ENCODE measurements at regions not wholly inside any gene's neighbourhood (a gene's known extent, or its start where the extent isn't known, plus 50 kb on each side); places are given as distances from the start of the nearest gene placed in this dataset.

- H3K4me1 Mint-ChIP-seq (ENCODE audit: low read depth), result no peaks in the 10 kb centered on the region
- no peaks in the 10 kb centered on the region for H3K36me3 Mint-ChIP-seq (ENCODE audit: low read depth)
- no peaks in the 10 kb centered on the region for H3K9me3 Mint-ChIP-seq
- no peak overlapping the region for H3K4me3 Mint-ChIP-seq
- H3K27ac Mint-ChIP-seq, result no peak overlapping the region
- no peaks in the 10 kb centered on the region for H3K27me3 Mint-ChIP-seq (ENCODE audit: low read depth)
Observed at GRCh38 chr5:2260211-2261003, 377.7 kb upstream of the IRX4 start.

- Mint-ChIP-seq H3K9me3 (no peaks in the 10 kb centered on the region), H3K36me3 (ENCODE audit: low read depth) (no peaks in the 10 kb centered on the region), H3K4me3 (no peak overlapping the region), H3K4me1 (ENCODE audit: low read depth) (no peaks in the 10 kb centered on the region), H3K27ac (no peak overlapping the region), H3K27me3 (ENCODE audit: low read depth) (no peaks in the 10 kb centered on the region)
Observed at GRCh38 chr5:2259494-2260107, 376.9 kb upstream of the IRX4 start.

DNA sequence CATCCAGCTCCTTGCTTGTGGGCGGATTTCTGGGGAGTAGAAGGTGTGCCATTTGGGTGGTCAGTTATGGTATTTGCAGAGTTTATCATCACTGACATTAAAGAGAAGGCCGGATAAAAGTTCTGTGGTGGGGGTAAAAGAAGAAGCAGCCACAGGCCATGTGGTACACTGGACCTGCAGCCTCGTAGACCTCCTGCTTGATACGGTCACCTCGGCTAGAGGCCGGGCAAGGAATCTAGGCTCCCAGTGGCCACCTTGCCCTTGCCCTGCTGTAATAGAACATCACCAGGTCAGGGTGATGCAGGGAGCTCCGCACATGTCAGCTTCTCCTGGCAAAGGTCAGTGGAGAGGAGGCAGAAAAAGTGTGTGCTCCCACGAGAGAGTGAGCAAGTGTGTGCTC, 376.1 kb upstream of the IRX4 start:
- H3K9me3 Mint-ChIP-seq, result no peaks in the 10 kb centered on the region
- H3K4me3 Mint-ChIP-seq, result no peak overlapping the region
- no peaks in the 10 kb centered on the region for H3K36me3 Mint-ChIP-seq (ENCODE audit: low read depth)
- no peak overlapping the region for H3K27ac Mint-ChIP-seq
- H3K27me3 Mint-ChIP-seq (ENCODE audit: low read depth), result no peaks in the 10 kb centered on the region
- no peaks in the 10 kb centered on the region for H3K4me1 Mint-ChIP-seq (ENCODE audit: low read depth)

GRCh38 chr5:2257326-2258244, 374.9 kb upstream of the IRX4 start:
- no peak overlapping the region for H3K4me3 Mint-ChIP-seq
- no peaks in the 10 kb centered on the region for H3K4me1 Mint-ChIP-seq (ENCODE audit: low read depth)
- no peak overlapping the region for H3K27ac Mint-ChIP-seq
- no peaks in the 10 kb centered on the region for H3K27me3 Mint-ChIP-seq (ENCODE audit: low read depth)
- H3K9me3 Mint-ChIP-seq, result no peaks in the 10 kb centered on the region
- no peaks in the 10 kb centered on the region for H3K36me3 Mint-ChIP-seq (ENCODE audit: low read depth)

DNA sequence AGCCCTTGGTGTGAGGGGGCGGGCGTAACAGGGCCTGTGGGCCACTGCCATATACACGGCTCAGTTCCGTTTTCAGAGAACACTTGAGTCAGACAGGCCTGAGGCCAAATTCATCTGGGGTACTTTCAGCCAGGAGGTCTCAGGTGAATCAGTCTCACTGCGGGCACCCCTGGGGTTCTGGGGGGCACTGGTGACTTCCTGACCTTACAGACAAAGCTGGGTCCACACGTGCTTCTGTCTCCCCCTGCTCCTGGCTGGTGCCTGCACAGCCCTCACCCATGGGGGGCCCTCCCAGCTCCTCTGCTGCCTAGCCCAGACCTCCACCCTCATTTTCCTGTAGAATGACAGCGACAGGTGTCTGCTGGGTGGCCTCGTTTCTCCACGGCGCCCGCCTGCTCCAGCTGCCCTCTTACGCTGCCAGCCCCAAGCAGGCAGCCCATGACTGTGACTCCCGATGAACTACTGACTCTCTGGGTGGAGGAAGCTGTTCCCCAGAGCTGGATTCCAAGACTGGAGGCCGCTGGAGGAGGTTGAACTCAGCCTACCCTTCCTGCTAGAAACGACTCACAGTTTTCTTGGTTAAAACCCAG, 374.1 kb upstream of the IRX4 start:
- H3K9me3 Mint-ChIP-seq, result no peaks in the 10 kb centered on the region
- H3K27ac Mint-ChIP-seq, result no peak overlapping the region
- no peaks in the 10 kb centered on the region for H3K36me3 Mint-ChIP-seq (ENCODE audit: low read depth)
- no peak overlapping the region for H3K4me3 Mint-ChIP-seq
- no peaks in the 10 kb centered on the region for H3K4me1 Mint-ChIP-seq (ENCODE audit: low read depth)
- no peaks in the 10 kb centered on the region for H3K27me3 Mint-ChIP-seq (ENCODE audit: low read depth)

- no peaks in the 10 kb centered on the region for H3K9me3 Mint-ChIP-seq
- no peak overlapping the region for H3K27ac Mint-ChIP-seq
- H3K4me1 Mint-ChIP-seq (ENCODE audit: low read depth), result no peaks in the 10 kb centered on the region
- no peaks in the 10 kb centered on the region for H3K27me3 Mint-ChIP-seq (ENCODE audit: low read depth)
- no peak overlapping the region for H3K4me3 Mint-ChIP-seq
- no peaks in the 10 kb centered on the region for H3K36me3 Mint-ChIP-seq (ENCODE audit: low read depth)
Observed at GRCh38 chr5:2255915-2256690, 373.4 kb upstream of the IRX4 start.

DNA sequence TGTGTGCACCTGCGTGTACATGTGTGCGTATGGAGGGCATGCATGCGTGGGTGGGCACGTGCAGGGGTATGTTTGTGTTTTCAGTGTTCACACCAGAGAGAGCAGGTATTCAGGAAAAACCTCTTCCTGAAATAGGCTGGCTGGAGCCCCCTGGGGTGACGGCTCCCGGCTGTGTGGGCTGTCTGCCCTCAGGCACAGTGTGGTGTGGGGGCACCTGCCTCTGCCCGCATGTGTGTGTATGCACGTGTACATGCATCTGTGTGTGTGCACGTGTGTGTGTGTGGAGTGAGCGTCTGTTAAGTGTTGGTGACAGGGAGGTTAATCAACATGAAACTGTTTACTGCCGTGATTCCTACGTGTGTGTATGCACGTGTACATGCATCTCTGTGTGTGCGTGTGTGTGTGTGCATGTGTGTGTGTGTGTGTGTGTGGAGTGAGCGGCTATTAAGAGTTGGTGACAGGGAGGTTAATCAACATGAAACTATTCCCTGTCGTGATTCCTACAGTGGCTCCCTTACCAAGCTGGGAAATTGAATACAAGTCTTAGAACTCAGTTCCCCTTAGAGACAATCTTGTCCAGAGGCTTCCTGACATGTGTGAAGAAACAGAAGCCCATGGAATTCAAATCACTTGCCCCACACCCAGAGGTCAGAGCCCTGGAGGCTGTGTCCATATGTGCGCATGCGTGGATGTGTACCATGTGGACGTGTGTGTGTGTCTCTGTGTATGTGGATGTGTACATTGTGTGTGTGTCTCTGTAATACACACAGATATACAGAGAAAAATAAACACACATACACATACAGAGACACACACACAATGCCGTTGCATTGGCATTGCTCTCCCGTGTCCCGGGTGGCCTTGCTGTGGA, 372.4 kb upstream of the IRX4 start:
- H3K36me3 Mint-ChIP-seq (ENCODE audit: low read depth), result no peaks in the 10 kb centered on the region
- no peaks in the 10 kb centered on the region for H3K27me3 Mint-ChIP-seq (ENCODE audit: low read depth)
- H3K27ac Mint-ChIP-seq, result no peak overlapping the region
- H3K4me1 Mint-ChIP-seq (ENCODE audit: low read depth), result no peaks in the 10 kb centered on the region
- H3K4me3 Mint-ChIP-seq, result no peak overlapping the region
- H3K9me3 Mint-ChIP-seq, result no peaks in the 10 kb centered on the region

DNA sequence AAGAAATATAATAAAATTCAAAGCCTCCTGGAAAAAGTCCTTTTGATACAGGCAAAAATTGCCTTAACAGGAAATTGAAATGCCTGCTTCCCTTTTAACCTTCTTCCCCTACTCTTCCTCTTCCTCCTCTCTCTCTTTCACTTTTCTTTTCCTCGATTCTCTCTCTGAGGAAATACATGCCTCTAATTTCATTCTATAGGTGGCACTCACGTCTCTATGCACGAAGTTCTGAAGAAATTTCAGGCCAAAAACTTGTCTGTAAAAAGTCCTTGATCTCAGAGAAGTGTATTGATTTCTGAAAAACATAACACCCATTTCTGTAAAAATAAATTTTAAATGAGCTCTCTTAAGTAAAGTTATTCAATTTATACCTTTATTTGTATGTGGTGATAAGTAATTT, 371.7 kb upstream of the IRX4 start:
- no peak overlapping the region for H3K27ac Mint-ChIP-seq
- no peaks in the 10 kb centered on the region for H3K27me3 Mint-ChIP-seq (ENCODE audit: low read depth)
- H3K4me1 Mint-ChIP-seq (ENCODE audit: low read depth), result no peaks in the 10 kb centered on the region
- H3K4me3 Mint-ChIP-seq, result no peak overlapping the region
- H3K36me3 Mint-ChIP-seq (ENCODE audit: low read depth), result no peaks in the 10 kb centered on the region
- H3K9me3 Mint-ChIP-seq, result no peaks in the 10 kb centered on the region

DNA sequence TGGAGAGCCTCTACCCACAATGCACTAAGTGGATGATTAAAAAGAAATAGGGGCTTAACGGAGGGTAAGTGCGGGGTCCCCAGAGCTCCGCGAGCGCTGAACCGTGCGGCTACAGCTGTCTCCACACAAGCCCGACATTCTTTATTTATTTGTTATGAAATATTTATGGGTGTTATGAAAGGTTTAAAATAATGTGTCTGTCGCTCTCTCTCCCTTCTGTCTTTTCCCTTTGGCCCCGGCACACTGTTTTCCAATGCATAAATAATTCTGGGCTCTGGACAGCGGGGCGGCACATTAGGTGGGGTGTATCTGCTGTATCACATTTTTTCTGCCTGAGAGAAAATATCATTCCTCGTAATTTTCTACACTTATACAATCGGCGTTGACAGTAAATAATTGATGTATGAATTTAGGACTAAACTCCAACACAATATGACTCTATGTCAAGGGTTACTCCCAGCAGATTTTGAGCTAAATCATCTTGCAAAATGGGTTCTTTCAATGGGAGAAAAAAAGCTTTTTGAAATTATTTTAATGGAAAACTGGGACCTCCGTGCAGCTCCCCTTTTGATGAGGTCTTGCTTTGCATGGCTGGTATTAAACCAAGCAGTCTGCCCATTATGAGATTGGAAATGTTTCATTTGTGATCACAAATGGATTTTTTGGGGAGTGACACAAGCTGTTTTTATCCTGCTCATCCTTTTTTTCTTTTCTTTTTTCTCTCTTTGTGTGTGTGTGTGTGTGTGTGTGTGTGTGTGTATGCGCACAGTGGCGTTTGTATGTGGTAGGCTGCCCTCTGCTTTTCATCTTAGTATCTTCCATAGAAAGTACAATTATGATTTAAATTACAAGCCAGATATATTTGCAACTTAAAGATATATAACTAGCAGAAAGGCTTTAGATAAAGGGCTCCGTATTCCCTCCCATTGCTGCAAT, 370.6 kb upstream of the IRX4 start:
- H3K9me3 Mint-ChIP-seq, result no peaks in the 10 kb centered on the region

GRCh38 chr5:2251751-2252150, 369.0 kb upstream of the IRX4 start:
- Mint-ChIP-seq H3K4me3 (no peak overlapping the region), H3K27ac (no peak overlapping the region), H3K36me3 (ENCODE audit: low read depth) (no peaks in the 10 kb centered on the region), H3K4me1 (ENCODE audit: low read depth) (no peaks in the 10 kb centered on the region), H3K27me3 (ENCODE audit: low read depth) (no peaks in the 10 kb centered on the region), H3K9me3 (no peaks in the 10 kb centered on the region)

More for the DNA sequence above, 370.6 kb upstream of the IRX4 start:
- H3K27ac Mint-ChIP-seq, result no peak overlapping the region
- H3K36me3 Mint-ChIP-seq (ENCODE audit: low read depth), result no peaks in the 10 kb centered on the region
- no peaks in the 10 kb centered on the region for H3K4me1 Mint-ChIP-seq (ENCODE audit: low read depth)
- no peak overlapping the region for H3K4me3 Mint-ChIP-seq
- H3K27me3 Mint-ChIP-seq (ENCODE audit: low read depth), result no peaks in the 10 kb centered on the region

GRCh38 chr5:2251298-2251697, 368.6 kb upstream of the IRX4 start:
- no peaks in the 10 kb centered on the region for H3K9me3 Mint-ChIP-seq
- H3K36me3 Mint-ChIP-seq (ENCODE audit: low read depth), result no peaks in the 10 kb centered on the region
- H3K4me1 Mint-ChIP-seq (ENCODE audit: low read depth), result no peaks in the 10 kb centered on the region
- no peak overlapping the region for H3K4me3 Mint-ChIP-seq
- H3K27ac Mint-ChIP-seq, result no peak overlapping the region
- H3K27me3 Mint-ChIP-seq (ENCODE audit: low read depth), result no peaks in the 10 kb centered on the region

- no peaks in the 10 kb centered on the region for H3K4me1 Mint-ChIP-seq (ENCODE audit: low read depth)
- H3K36me3 Mint-ChIP-seq (ENCODE audit: low read depth), result no peaks in the 10 kb centered on the region
- no peaks in the 10 kb centered on the region for H3K27me3 Mint-ChIP-seq (ENCODE audit: low read depth)
- no peaks in the 10 kb centered on the region for H3K9me3 Mint-ChIP-seq
- H3K27ac Mint-ChIP-seq, result no peak overlapping the region
- H3K4me3 Mint-ChIP-seq, result no peak overlapping the region
Observed at GRCh38 chr5:2250365-2250950, 367.7 kb upstream of the IRX4 start.

Data from T-helper 1 cell treated with Interleukin-12 subunit alpha and Interleukin-12 subunit beta and Interleukin-4 antibody, amounts not matched to agents 30 μg/mL and 1 μg/mL, for 36 hours (primary cell).